ENCODE measurements at regions not wholly inside any gene's neighbourhood (a gene's known extent, or its start where the extent isn't known, plus 50 kb on each side); places are given as distances from the start of the nearest gene placed in this dataset.
A peak's percentile ranks its signal among the peaks of the same experiment; 100 is the strongest.

DNA sequence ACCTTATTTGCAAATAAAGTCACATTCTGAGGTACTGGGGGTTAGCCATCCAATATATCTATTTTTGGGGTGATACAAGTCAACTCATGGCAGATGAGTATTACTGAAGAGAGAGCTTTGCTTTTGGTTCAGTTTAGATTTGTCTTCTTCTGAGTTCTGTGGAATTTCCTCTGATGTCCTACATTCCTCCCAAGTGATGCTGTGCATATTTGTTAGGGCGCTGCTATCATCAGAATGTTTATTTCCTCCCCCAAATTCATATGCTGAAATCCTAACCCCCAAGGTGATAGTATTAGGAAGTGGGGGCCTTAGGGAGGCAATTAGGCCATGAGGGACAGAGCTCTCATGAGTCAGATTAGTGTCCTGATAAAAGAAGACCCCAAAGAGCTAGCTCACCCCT lies 96.2 kb upstream of the WLS start:
- TF ChIP-seq, protein P1, sequence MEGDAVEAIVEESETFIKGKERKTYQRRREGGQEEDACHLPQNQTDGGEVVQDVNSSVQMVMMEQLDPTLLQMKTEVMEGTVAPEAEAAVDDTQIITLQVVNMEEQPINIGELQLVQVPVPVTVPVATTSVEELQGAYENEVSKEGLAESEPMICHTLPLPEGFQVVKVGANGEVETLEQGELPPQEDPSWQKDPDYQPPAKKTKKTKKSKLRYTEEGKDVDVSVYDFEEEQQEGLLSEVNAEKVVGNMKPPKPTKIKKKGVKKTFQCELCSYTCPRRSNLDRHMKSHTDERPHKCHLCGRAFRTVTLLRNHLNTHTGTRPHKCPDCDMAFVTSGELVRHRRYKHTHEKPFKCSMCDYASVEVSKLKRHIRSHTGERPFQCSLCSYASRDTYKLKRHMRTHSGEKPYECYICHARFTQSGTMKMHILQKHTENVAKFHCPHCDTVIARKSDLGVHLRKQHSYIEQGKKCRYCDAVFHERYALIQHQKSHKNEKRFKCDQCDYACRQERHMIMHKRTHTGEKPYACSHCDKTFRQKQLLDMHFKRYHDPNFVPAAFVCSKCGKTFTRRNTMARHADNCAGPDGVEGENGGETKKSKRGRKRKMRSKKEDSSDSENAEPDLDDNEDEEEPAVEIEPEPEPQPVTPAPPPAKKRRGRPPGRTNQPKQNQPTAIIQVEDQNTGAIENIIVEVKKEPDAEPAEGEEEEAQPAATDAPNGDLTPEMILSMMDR (IDR thresholded peaks at IDR 0.05; ENCODE audit: insufficient read depth, low read depth, low read length) = no peak
- DNase-seq (ENCODE audit: low read depth) = no peak

DNA sequence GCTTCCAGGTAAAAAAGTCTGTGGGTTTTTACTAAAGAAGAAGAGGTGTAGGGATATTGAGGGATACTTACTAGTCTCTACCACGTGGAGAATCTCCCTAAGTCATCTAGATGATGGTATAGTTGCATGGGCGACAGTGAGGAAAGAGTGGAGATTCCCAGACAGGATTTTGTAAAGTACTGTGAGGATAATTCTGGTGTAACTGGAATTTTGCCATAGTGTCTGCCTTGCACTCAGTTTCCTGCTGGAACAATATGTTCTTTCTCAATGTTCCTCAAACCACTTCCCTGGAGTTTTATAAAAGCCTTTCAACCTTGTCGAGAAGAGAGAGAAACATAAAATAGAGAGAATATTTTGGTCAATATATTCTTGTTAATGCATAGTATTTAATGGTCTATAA lies 95.1 kb upstream of the WLS start:
- no peak overlapping the region for H3K4me3 ChIP-seq (ENCODE audit: low read depth, low read length)
- TF ChIP-seq, protein P1 (IDR thresholded peaks at IDR 0.05; ENCODE audit: insufficient read depth, low read depth, low read length) = no peak
- DNase-seq (ENCODE audit: low read depth) = peak; percentile 68

More for the DNA sequence above, 96.2 kb upstream of the WLS start:
- no peak overlapping the region for H3K4me3 ChIP-seq (ENCODE audit: low read depth, low read length)

DNA sequence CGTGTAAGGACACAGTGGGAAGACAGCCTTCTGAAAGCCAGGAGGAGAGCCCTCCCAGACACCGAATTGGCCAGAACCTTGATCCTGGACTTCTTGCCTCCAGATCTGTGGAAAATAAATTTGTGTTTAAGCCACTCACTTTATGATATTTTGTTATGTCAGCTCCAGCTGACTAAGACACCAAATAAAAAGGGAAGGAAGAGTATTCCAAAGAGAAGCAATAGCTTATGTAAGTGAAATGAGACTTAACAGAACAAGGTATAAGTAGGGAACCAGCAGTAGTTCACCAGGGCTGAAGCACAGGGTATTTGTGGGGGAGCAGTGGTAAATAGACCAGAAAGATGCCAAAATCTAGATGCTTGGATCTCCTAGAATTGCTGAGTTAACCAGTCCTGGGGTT lies 94.2 kb upstream of the WLS start:
- TF ChIP-seq, protein P1 (IDR thresholded peaks at IDR 0.05; ENCODE audit: insufficient read depth, low read depth, low read length) = no peak
- no peak overlapping the region for H3K4me3 ChIP-seq (ENCODE audit: low read depth, low read length)
- no peak for DNase-seq (ENCODE audit: low read depth)

DNA sequence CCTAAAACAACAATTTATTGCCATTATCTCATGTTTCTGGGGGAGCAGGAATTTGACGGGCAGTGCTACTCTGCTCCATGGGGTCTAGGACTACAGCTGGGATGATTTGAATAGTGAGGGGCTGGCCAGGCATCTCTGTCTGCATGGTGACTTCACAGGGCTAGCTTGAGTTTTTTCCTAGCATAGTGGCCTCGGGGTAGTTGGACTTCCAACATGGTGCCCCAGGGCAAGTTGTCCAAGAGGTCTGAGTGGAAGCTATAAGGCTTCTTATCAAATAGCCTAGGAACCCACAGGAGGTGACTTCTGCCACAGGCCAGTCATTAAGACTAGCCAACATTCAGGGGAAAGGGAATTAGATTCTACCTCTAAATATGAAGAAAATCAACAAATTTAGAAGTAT lies 92.0 kb upstream of the WLS start:
- TF ChIP-seq, protein P1 (IDR thresholded peaks at IDR 0.05; ENCODE audit: insufficient read depth, low read depth, low read length) = no peak
- H3K4me3 ChIP-seq (ENCODE audit: low read depth, low read length) = no peak overlapping the region
- no peak for DNase-seq (ENCODE audit: low read depth)

DNA sequence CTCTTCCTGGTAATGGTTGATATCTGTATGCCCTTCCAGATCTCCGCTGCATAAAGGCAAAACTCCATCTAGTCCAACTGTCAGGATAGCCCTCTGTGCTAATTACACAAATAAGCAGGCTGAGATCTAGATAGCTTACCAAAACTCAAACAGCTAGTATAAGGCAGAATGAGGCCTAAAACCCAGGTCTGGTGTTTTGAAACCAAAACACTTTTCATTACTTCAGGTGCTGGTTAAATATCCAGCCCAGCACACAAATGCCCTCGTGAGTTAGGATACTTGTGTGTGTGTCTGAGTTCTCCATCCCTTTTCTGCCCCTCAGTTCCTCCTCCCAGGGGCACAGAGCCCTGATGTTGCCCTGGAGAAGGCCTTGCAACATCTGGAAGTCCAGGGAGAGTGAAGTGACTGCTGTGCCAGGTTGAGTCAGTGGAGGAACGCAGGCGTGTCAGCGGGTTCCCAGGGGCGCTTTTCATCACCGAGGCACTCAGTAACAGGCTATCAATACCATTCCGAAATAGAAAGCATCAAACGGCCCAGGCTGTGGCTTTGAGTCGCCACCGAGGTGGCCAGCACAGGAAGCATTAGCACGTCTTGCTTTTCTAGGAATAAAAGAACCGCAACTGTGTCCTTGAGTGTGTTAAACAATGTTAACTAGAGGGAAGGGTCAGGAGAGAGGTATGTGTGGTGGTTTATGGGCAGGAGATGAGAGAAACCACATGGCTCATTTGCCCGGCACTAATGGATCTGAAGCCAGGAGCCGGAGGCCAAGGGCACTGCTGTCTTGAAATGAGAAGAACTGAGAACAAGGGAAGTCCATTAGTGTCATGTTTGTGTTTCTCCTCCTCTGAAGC lies 90.7 kb upstream of the WLS start:
- TF ChIP-seq, protein P1 (IDR thresholded peaks at IDR 0.05; ENCODE audit: insufficient read depth, low read depth, low read length) = no peak
- H3K4me3 ChIP-seq (ENCODE audit: low read depth, low read length) = no peak overlapping the region
- peak; percentile 79 for DNase-seq (ENCODE audit: low read depth)

DNA sequence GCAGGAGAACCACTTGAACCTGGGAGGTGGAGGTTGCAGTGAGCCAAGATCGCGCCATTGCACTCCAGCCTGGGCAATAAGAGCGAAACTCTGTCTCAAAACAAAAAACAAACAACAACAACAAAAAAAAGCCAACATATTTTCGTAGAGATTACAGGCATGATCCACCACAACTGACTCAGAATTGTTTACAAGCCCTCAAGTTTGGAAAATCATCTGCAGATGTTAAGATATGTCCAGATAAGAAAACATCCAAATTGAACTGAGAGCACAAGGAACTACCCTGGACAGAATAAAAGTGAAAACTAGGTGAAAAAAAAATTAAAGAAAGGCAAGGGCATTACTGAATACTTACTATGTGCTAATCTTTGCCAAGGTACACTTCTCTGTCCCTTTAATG lies 89.8 kb upstream of the WLS start:
- TF ChIP-seq, protein P1 (IDR thresholded peaks at IDR 0.05; ENCODE audit: insufficient read depth, low read depth, low read length) = no peak
- DNase-seq (ENCODE audit: low read depth) = peak; percentile 65
- no peak overlapping the region for H3K4me3 ChIP-seq (ENCODE audit: low read depth, low read length)

Data from fibroblast of villous mesenchyme (primary cell).